Stimulated activated CD8-positive, alpha-beta memory T cell treated with anti-CD3 and anti-CD28 coated beads, Interleukin-12 subunit alpha, Interleukin-12 subunit beta, amount 100 ng/mL, for 1 hour (primary cell): ENCODE measurements at regions not wholly inside any gene's neighbourhood (a gene's known extent, or its start where the extent isn't known, plus 50 kb on each side); places are given as distances from the start of the nearest gene placed in this dataset.

Source experiments
- DNase-seq: peaks from one replicate; pipeline ENCODE4 v3.0.0-alpha.2; 2020; ENCODE audit warnings: low read depth

DNA sequence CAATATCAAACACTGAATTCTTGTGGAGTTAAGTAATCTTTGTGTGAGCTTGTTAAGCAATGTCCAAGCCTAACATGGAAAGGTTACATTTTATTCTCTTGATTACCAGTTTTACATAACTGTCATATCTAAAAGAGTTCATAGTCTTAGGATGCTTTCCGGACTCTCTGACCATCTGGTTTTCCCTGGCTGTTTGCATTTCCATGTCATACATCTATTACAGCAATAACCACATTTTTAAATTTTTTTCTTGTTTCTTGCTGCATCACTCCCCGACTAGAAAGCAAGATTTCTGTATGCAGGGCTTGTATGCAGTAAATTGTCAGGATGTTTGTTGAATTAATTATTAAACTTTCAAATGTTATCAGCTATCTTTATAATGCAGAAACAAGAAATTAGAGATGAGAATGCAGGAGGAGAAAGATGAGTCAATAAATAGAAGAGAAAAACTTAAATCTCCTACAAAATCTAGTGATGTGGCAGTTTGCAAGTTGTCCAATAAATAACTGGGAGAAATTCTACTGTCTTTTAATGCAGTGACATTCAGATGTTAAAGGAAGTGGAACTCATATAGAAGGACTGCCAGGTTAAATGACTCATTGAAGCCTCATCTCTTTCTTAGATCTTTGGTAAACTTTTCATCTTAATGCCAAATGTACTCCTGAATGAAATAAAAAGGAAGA, 179.6 kb upstream of the SGCD start:
- DNase-seq, result no peak

DNA sequence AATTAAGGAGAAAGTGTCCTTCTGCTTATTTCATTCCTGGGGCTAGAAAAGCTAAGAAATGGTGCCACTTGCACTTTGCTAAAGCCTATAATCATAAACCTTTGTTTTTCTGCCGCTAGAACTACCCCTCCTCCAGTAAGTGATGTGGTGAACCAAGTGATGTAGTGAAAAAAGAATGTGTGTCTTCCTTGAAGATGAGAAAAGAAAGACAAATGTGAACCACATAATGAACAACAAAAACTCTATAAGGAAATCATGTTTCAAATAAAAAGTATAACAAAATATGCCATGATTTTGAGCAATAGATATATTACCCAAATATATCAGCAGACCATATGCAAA, 179.0 kb upstream of the SGCD start:
- DNase-seq, result no peak

DNA sequence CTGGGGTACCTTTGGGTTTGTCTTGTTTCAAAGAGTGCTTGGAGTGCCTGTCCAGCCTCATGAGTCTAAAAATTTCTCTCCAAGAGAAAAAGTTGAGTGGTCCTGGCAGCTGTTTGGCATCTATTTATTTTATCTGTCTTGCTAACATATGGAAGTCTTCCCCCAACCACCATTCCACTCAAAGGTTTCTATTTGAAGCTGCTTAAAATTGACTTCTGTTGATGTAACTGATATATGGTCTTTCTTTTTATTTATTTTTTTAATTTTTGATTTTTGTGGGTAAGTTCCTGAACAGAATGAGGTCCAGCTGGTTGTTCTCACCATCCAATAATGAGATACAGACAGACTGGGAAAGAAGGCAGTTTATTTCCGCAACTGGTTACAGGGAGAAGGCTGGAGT, 178.7 kb upstream of the SGCD start:
- DNase-seq, result no peak

DNA sequence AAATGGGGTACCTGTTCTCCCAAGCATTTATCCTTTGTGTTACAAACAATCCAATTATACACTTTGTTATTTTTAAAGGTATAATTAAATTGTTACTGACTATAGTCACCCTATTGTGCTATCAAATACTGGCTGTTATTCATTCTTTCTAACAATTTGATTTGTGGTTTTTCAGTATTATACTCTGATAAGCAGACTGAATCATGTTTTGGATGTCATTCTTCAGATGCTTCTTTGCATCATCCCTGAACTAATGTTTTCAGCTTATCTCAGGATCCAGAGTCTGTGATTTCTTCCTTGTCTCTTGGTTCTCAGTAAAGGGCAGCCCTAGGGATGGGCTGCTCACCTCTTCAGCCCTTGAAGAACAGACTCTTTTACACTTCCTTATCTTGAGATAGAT, 177.8 kb upstream of the SGCD start:
- DNase-seq, result no peak

DNA sequence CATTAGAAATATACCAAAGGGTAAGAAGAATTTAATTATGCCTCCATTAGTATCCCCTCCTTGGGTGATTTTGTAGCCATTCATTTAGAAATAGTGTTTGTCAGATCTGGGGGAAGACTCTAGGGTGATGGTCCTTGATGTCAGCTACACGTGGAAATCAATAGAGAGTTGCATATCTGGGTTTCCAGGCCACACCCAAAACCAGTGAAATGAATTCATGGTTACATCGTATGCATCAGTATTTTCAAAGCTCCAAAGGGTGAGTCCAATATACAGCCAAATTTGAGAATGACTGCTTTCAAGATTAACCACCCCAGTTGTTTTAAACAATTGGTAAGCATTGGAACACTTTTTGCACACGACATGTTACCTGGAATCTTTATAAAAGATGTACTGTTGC, 173.4 kb upstream of the SGCD start:
- no peak for DNase-seq

DNA sequence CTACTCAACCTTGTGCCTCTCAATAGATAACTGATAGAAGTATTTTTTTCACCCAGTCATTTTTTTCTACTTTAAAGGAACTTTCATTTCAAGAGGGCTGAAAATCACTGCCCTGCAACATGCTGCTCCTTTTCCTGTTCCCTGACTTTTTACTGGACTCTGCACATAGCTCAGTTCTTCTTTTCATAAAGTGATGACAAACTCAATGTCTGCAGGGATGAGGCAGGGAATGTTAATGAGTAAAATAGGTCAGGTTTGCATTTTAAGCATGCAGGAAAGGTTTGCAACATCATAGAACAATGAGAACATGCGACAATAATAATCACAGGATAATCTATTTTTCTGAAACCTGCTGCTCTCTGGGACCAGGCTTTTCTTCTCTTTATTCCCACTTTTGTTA, 172.2 kb upstream of the SGCD start:
- no peak for DNase-seq

DNA sequence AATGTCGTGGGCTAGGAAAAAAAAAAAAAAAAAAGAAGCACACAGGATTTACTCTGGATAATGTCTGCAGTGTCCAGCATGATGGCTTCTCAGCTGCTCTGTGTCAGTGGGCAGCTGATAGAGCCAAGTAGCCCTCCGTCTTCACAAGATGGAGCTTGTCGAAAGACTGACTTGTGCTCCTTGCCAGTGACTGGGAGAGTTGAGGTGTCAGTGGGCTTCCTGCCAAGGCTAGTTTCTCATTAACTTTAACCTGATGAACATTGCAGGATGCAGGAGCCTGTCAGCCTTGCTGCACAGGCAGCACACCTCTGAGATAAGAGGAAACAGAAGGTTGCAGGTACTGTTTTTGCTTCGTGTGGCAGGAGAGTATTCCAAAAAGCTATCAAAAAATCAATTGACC, 171.4 kb upstream of the SGCD start:
- DNase-seq, result no peak

DNA sequence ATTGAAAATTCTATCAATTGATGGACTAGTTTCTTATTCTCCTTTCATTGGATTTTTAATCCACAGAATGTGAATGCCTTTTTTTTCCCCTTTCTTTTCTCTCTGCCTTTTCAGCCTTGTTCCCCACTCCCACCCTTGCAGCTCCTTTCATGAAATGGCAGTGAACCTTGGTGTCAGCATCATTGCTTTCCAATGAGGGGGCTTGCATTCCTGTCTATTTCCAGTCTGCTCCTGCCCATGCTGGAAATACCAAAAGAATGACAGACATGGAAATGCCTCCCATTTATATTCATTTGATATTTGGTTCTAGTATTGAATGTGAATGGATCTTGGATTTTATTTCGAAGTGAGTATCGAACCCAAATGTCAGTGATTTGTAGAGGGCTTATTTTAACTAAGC, 162.7 kb upstream of the SGCD start:
- no peak for DNase-seq

DNA sequence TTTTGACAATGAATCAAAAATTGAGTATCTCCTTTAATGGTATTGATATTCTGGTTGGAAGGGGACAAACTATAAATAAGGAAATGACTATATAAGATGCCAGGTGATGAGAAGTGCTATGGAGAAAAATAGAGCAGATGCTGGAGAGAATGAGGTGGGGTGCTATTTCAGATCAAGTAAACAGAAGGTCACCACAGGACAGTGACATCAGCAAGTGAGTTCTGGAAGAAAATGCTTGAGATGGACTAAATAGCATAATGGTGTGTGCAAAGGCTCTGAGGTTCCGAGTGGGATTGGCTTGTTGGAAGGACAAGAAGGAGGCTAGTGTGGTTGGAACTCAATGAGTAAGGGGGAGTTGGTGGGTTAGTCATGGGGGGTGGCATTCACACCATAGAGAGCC, 157.5 kb upstream of the SGCD start:
- no peak for DNase-seq

DNA sequence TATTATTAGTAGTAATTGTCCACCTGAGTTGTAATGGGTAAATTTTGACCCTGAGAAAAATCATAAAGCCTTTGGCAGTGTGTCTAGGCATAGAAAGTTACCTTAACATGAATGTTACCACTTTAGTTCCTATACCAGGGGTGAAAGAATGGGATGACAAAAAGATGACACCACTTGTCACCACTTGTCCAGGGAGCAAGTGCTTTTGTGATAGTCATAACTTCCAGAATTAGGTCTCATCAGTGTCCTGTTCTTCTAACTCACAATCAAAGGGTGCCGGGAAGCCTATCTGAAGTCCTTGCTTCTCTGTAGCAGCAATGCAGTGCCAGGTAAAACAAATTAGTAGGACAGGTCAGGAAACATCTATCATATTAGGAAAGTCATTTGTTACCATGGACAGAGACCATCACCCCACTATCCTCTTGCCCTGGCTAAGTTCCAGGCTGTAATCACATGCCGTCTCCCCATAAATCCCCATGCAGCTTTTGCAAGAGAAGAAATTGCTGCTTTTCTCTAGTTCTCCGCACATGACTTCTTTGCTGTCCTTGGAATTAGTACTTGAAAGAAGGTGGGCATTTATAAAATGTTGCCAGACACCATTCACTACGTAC, 156.5 kb upstream of the SGCD start:
- DNase-seq, result no peak

DNA sequence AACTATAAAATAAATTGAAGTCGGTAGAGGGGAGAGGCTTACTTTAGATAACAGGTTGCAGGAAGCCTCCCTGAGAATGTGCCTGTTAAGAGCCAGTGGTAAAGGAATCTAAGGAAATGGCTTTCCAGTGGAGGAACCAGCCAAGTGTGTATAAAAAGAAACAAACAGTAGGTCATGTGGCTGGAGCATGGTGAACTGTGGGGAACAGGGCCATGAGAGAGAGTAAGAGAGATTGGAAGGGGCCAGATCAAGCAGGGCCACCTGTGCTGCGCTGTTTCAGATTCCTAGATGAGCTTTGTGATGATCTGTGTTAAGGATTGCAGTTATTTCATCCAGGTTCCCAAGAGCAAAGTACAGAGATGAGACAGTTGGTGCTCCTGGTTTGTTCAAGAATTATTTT, 152.7 kb upstream of the SGCD start:
- DNase-seq, result no peak

DNA sequence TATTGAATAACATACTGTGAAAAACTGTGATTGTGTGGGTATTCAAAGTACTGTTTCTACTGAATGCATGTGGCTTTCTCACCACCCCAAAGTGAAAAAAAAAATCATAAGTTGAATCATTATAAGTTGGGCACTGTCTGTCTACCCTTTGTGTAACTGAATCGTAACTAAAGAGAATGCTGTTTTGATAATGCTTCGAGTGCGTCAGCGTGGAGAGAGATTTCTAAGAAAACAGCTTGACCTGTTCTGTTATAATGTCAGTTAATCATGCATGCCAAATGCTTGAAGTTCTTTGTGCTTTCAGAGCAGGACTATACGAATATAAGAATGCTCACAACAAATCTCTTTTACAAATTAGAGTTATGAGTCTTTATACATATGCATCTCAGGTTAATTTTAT, 148.8 kb upstream of the SGCD start:
- no peak for DNase-seq

DNA sequence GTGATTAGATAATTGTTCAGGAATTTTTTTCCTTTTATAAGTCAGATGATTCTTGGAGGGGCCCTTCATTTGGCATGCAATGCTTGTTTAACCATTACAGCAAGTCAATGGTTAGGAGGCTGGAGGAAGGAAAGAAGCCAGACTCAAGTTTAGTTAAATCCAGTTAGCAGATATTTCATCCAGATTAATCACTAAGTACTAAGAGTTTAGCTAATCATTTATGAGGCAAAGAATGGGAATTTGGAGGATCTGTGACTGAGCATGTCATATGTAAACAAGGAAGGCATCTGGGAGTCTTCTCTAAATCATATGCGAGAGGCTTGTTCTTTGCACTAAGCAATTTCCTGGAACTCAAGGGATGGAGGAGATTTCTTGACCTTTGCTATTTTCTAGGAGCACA, 145.3 kb upstream of the SGCD start:
- no peak for DNase-seq

DNA sequence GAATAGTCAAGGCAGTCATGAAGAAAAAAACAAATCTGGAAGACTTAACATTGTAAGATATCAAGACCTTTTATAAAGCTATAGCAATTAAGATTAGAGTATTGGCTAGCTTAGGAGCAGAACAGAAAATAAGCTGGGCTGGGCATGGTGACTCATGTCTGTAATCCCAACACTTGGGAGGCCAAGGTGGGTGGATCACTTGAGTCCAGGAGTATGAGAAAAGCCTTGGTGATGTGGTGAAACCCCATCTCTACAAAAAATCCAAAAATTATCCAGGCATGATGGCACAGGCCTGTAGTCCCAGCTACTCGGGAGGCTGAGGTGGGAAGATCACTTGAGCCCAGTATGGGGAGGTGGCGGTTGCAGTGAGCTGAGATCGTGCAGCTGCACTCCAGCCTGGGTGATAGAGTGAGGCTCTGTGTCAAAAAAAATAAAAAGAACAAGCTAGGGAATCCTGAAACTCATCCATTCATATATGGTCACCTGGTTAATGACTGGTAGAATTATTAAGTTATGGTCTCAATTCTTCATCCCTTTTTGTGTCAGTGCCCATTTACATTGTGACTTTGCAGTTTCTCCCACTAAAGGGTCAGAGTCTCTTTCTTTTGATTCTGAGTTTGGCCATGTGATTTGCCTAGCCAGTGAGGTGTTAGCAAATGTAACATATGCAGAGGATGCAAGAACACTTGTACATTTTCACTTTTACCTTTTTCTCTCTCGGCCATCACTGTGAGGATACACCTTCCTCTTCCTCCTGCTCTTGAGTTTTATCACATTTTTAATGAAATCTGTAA, 144.6 kb upstream of the SGCD start:
- DNase-seq, result no peak

DNA sequence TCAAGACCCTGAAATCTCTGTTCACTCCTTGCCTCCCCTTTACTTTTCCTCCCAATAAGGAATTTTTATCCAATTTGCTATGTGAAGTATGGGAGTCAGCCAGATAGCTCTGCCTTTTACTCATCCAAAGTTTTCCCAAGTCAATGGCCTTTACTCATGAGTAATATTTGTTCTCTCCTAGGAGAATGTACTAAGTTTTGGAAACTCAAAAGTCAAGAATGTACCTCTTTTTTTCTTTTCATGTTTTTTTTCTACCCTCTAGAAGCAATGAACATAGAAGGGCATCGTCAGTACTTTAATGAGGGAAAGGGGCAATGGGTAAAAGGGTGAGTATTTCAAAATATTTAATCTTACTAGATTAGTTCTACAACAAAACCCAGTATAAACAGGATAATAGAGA, 140.2 kb upstream of the SGCD start:
- DNase-seq, result no peak

DNA sequence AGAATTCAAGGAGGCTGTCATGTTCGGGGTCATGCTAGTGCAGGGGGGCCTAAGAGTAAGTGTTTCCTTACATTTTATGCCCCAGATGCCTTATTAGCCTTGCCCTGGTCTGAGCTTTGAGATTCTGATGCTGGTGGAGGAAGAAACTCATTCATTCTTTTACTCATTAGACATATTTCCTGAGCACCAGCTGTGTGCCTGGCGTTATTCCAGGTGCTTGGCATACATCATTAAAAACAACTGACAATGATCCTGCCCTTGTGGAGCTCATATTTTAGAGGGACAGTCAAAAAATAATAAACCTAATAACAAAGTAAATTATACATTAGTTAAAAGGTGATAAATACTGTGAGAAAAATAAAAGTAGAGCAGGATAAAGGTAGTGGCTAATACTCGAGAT, 138.9 kb upstream of the SGCD start:
- no peak for DNase-seq

DNA sequence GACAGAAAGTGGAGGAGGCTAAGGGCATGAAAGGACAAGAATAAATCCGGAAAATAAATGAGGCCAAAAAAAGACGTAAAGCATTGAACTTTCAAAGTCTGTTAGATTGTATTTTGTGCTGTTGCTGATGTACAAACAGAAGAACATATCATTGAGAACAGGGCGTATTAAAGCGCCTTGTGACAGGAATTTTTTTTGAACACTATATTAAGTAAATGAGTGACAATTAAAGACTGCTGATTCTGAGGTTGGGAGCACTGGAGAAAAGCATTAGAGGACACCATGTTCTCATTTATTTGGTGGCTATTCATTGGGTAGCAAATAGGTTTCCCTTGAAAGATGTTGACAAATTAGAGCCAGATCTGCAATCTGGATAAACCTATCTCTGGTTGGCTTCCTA, 137.3 kb upstream of the SGCD start:
- no peak for DNase-seq

DNA sequence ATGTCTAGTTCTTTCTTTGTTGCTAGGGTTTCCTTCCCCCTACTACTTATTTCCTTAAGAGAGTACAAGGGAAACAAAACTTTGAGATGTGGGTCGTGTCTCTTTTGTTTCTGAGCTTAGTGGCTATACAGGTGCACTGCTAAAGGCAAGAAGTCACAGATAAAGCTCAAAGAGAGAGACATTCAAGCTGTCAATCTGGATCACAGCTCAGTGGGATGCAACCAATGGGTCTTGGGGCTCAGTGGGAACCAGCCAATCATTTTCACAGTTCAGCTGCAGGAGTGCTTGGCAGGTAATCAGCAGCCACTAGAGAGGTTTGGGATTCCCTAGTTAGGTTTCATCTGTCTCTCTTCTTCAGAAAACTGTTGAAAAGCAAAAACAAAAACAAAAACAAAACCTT, 135.4 kb upstream of the SGCD start:
- no peak for DNase-seq

DNA sequence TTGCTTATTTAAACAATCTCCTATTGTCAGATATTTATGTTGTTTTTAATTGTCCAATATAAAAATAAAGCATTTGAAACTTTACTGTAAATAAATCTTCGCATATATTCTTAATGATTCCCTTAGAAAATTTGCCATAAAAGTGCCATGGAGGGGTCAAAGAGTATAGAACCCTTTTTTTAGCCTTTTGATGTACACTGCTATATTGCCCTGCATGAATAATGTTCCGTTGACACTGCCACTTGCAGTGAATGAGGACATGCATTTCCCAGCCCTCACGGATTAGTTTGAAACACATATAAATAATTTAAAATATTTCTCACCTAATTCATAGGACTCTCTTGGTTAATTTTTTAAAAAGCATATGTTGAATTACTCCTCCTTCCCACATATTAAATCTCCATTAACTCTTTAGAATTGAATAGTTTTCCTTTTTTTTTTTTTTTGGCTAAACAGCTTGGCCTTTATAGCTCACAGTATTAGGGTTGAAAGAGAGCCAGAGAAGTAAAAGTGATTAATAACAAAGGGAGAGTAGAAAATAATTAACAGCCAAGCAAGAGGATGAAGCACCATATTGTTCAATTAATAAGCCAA, 129.8 kb upstream of the SGCD start:
- no peak for DNase-seq

DNA sequence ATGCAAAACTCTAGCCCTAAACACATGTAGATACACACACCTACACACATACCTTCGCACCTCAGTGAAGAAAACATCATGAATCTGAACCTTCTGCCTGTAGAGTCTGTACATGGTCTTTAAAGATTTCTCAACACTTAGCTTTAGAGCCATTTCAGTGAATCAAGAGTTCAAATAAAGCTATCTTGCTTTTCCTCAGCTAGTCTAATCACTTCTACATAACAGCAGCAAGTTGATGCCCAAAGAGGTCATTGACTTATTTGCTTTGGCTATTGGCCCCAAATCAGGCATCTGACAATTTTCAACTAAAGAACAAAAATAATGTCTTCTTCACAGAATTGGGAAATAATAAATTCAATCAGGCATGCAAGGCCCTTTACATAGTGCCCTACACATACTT, 127.9 kb upstream of the SGCD start:
- DNase-seq, result no peak

DNA sequence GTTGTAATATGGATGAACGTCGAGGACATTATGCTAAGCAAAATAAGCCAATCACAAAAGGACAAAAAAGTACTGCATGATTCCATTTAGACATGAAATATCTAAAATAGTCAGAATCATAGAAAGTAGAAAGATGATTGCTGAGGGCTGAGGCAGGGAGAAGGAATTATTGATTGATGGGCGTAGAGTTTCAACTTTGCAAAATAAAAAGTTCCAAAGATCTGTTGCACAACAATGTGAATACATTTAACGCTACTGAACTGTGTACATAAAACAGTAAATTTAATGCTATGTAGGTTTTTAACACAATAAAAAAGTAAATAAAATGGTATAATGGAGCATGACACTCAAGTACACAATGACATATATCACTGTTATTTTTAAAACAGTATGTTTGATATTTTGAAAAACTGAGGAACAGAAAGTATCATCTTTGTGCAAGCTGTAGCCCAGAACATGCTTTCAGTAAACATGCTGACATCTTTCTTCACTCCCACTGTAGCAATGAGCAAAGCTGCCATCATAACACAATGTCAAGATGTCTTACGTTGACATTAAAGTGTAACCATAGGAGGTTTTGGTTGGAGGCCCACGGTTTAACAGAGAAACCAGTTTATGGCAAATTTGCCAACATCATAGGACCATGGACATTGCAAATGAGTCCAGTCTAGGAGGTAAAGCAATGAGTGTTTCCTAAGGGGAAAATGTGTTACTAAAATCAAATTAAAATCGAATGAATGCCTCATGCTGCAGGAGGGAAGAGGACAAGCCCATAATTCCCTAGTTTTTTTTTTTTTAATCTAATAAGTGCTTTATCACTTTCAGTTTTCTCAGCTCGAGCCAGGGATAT, 125.8 kb upstream of the SGCD start:
- DNase-seq, result no peak

DNA sequence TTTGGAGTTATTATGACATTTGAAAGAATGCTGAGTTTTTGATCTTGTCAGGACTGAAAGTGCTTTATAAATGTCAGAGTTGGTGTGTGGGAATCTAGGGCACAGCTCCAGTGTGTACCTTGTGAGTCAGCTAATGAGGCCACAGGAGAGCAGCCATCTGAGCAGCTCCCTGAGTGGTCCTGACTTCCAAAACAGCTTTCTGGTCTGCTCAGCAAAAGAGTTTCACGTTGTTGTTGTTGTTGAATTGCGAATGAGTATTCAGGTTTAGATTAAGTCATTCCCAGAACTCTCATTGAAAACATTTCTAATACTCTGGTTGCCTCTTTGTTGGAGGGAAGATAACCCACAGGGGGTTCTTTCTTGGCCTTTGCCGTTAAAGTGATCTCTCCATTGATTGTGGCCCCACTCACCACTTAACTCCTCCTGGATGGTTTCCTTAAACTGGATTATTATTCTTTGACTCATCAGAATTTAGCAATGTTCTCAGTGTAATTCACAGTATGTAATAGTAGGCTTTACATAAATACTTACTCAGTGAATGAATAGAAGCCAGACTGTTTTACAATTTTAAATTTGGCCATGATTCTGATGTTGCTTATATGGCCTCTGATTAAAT, 125.1 kb upstream of the SGCD start:
- no peak for DNase-seq
